Vagina (tissue), 2 donors: ENCODE measurements at regions not wholly inside any gene's neighbourhood (a gene's known extent, or its start where the extent isn't known, plus 50 kb on each side); places are given as distances from the start of the nearest gene placed in this dataset.

Source experiments
- DNase-seq, 2 donors: peaks; one replicate each; pipeline ENCODE4 v3.0.0-alpha.2; 2017; ENCODE audit errors: extremely low spot score in 2 of 2
- H3K27ac ChIP-seq: fragments of 200-600 bp; sonication (generic); one replicate; pipeline ENCODE4 v1.5.1; 2019
- H3K27me3 ChIP-seq: fragments of 200-600 bp; sonication (generic); one replicate; pipeline ENCODE4 v1.5.1; 2019
- H3K36me3 ChIP-seq, 2 donors: fragments of 200-600 bp; sonication (generic); one replicate each; pipeline ENCODE4 v1.5.1; 2017 to 2019
- H3K4me1 ChIP-seq: fragments of 200-600 bp; sonication (generic); one replicate; pipeline ENCODE4 v1.5.1; 2019
- H3K4me3 ChIP-seq, 2 donors: fragments of 200-600 bp; sonication (generic); 1 replicate in 1 of 2; 2 replicates in 1 of 2; pipeline ENCODE4 v1.5.1; 2016 to 2019
- H3K9me3 ChIP-seq: fragments of 200-600 bp; sonication (generic); one replicate; pipeline ENCODE4 v1.5.1; 2019
- CTCF ChIP-seq, 3 experiments: fragments of 450-650 bp in 2 of 3; fragments of 200-600 bp in 1 of 3; sonication (generic) in 1 of 3; IDR thresholded peaks; one replicate each; pipeline ENCODE4 v1.5.1; 2017 to 2019; ENCODE audit warnings: antibody characterized with exemption in 3 of 3, mild to moderate bottlenecking in 2 of 3, moderate library complexity in 2 of 3
- POLR2A ChIP-seq, 2 donors: fragments of 450-650 bp; IDR thresholded peaks; one replicate each; pipeline ENCODE4 v1.6.1; 2017; ENCODE audit warnings: antibody characterized with exemption in 2 of 2, mild to moderate bottlenecking in 2 of 2, moderate library complexity in 2 of 2
- POLR2AphosphoS5 ChIP-seq, 2 donors: sonication (generic); formaldehyde crosslinking; IDR thresholded peaks; one replicate each; pipeline ENCODE4 v1.9.0; 2017; ENCODE audit warnings: antibody characterized with exemption in 2 of 2, mild to moderate bottlenecking in 2 of 2, low read depth in 1 of 2; ENCODE audit not compliant: insufficient read depth in 1 of 2
- intact Hi-C: fragments of 100-400 bp; cut with DNase I; formaldehyde crosslinking; loops from one replicate; pipeline ENCODE4 v1.15.1; 2023

- no peaks in the 10 kb centered on the region for H3K4me1 ChIP-seq
- DNase-seq, result no peak
- H3K4me3 ChIP-seq, result no peak overlapping the region
- H3K9me3 ChIP-seq, result no peaks in the 10 kb centered on the region
- no peaks in the 10 kb centered on the region for H3K27me3 ChIP-seq
- intact Hi-C loops, result loop anchor here (2.0 kb wide), 1 partner anchor 40 kb away; no protein-coding TSS in a partner anchor
- no peak overlapping the region for H3K27ac ChIP-seq
- TF ChIP-seq POLR2A (IDR thresholded peaks at IDR 0.05) (no peak), POLR2AphosphoS5 (IDR thresholded peaks at IDR 0.05; ENCODE audit: insufficient read depth in 1 of 2, low read depth in 1 of 2) (no peak), CTCF (IDR thresholded peaks at IDR 0.05) (no peak)
- H3K36me3 ChIP-seq, result no peaks in the 10 kb centered on the region
Observed at GRCh38 chr1:228851193-228851592, 115.9 kb downstream of the RHOU start.

- Histone ChIP-seq H3K4me1 (no peaks in the 10 kb centered on the region), H3K4me3 (no peak overlapping the region), H3K27ac (no peak overlapping the region), H3K27me3 (no peaks in the 10 kb centered on the region), H3K9me3 (no peaks in the 10 kb centered on the region), H3K36me3 (no peaks in the 10 kb centered on the region)
- DNase-seq, result no peak
- no peak for TF ChIP-seq POLR2AphosphoS5 (IDR thresholded peaks at IDR 0.05; ENCODE audit: insufficient read depth in 1 of 2, low read depth in 1 of 2)
- intact Hi-C loops, result loop anchor here (2.0 kb wide), 1 partner anchor 41 kb away; no protein-coding TSS in a partner anchor
Observed at GRCh38 chr1:228851618-228852017, 116.3 kb downstream of the RHOU start.

- H3K36me3 ChIP-seq, result no peaks in the 10 kb centered on the region
- TF ChIP-seq CTCF (IDR thresholded peaks at IDR 0.05), result no peak
- no peak for TF ChIP-seq POLR2AphosphoS5 (IDR thresholded peaks at IDR 0.05; ENCODE audit: insufficient read depth in 1 of 2, low read depth in 1 of 2)
- intact Hi-C loops, result no loop called here
- DNase-seq, result peak in 1 of 2 donors; percentile 81
- H3K27me3 ChIP-seq, result no peaks in the 10 kb centered on the region
- H3K9me3 ChIP-seq, result no peaks in the 10 kb centered on the region
- no peaks in the 10 kb centered on the region for H3K4me1 ChIP-seq
- no peak overlapping the region for H3K4me3 ChIP-seq
- no peak overlapping the region for H3K27ac ChIP-seq
Observed at GRCh38 chr1:228852024-228852423, 116.7 kb downstream of the RHOU start.

- Histone ChIP-seq H3K27me3 (no peaks in the 10 kb centered on the region), H3K4me3 (no peak overlapping the region), H3K27ac (no peak overlapping the region), H3K9me3 (no peaks in the 10 kb centered on the region), H3K4me1 (no peaks in the 10 kb centered on the region), H3K36me3 (no peaks in the 10 kb centered on the region)
- peak in 1 of 2 donors; percentile 77 for DNase-seq
- intact Hi-C loops, result no loop called here
- no peak for TF ChIP-seq CTCF (IDR thresholded peaks at IDR 0.05)
- no peak for TF ChIP-seq POLR2A (IDR thresholded peaks at IDR 0.05)
- no peak for TF ChIP-seq POLR2AphosphoS5 (IDR thresholded peaks at IDR 0.05; ENCODE audit: insufficient read depth in 1 of 2, low read depth in 1 of 2)
Observed at GRCh38 chr1:228852511-228853088, 117.3 kb downstream of the RHOU start.

GRCh38 chr1:228853191-228853590 is 117.9 kb downstream of the RHOU start:
- Histone ChIP-seq H3K27me3 (no peaks in the 10 kb centered on the region), H3K4me1 (no peaks in the 10 kb centered on the region), H3K4me3 (no peak overlapping the region), H3K27ac (no peak overlapping the region), H3K9me3 (no peaks in the 10 kb centered on the region), H3K36me3 (no peaks in the 10 kb centered on the region)
- TF ChIP-seq POLR2AphosphoS5 (IDR thresholded peaks at IDR 0.05; ENCODE audit: insufficient read depth in 1 of 2, low read depth in 1 of 2), result no peak
- TF ChIP-seq POLR2A (IDR thresholded peaks at IDR 0.05), result no peak
- no peak for TF ChIP-seq CTCF (IDR thresholded peaks at IDR 0.05)
- intact Hi-C loops, result no loop called here
- DNase-seq, result no peak
